OCI-LY7 (cell line): ENCODE measurements at regions not wholly inside any gene's neighbourhood (a gene's known extent, or its start where the extent isn't known, plus 50 kb on each side); places are given as distances from the start of the nearest gene placed in this dataset.

Experiments used
- BruUV-seq: library from RNA; stranded (reverse); fragments of 400-500 nt; replicated peaks from 2 replicates; lab custom pipeline; 2021; lab: Mats Ljungman, UMichigan
- CTCF ChIA-PET: fragments of 300-600 bp; sonication (Branson Sonifier 250); formaldehyde crosslinking; loops from one replicate; lab custom pipeline; 2022; ENCODE audit warnings: antibody characterized with exemption; ENCODE audit not compliant: unreplicated experiment; lab: Charles Lee
- POLR2A ChIA-PET: fragments of 300-600 bp; sonication (Branson Sonifier 250); formaldehyde crosslinking; loops from one replicate; lab custom pipeline; 2022; ENCODE audit warnings: antibody characterized with exemption; lab: Charles Lee
- DNase-seq: peaks from one replicate; pipeline ENCODE4 v3.0.0-alpha.2; 2015; ENCODE audit warnings: low spot score
- H2AFZ ChIP-seq: fragments of 200-600 bp; sonication (generic), shearing (Covaris generic); 2 replicates; pipeline ENCODE4 v1.6.1; 2014; ENCODE audit warnings: mild to moderate bottlenecking, antibody characterized with exemption, low read length, moderate library complexity
- H3K27ac ChIP-seq: fragments of 200-600 bp; sonication (generic); 2 replicates; pipeline ENCODE4 v1.5.1; 2014; ENCODE audit warnings: mixed run types, low read depth, mild to moderate bottlenecking, moderate library complexity, low read length, inconsistent platforms; ENCODE audit not compliant: poor library complexity, severe bottlenecking
- H3K36me3 ChIP-seq: fragments of 200-600 bp; sonication (generic); 2 replicates; pipeline ENCODE4 v1.6.1; 2014; ENCODE audit warnings: mild to moderate bottlenecking, antibody characterized with exemption, low read length, moderate library complexity, mixed read lengths; ENCODE audit not compliant: insufficient read depth
- H3K4me1 ChIP-seq: fragments of 200-600 bp; sonication (generic); 2 replicates; pipeline ENCODE4 v1.5.1; 2014; ENCODE audit warnings: mild to moderate bottlenecking, low read length; ENCODE audit not compliant: insufficient read depth, poor library complexity, severe bottlenecking
- H3K4me2 ChIP-seq: fragments of 200-600 bp; sonication (generic); 2 replicates; pipeline ENCODE4 v1.6.1; 2014; ENCODE audit warnings: mild to moderate bottlenecking, low read length
- H3K4me3 ChIP-seq: fragments of 200-600 bp; sonication (generic); 2 replicates; pipeline ENCODE4 v1.5.1; 2014; ENCODE audit warnings: mild to moderate bottlenecking, low read depth, low read length; ENCODE audit not compliant: poor library complexity, severe bottlenecking
- H3K79me2 ChIP-seq: fragments of 200-600 bp; sonication (generic); 2 replicates; pipeline ENCODE4 v1.6.1; 2016; ENCODE audit warnings: low read depth, mild to moderate bottlenecking, low read length, moderate library complexity, mixed read lengths; ENCODE audit not compliant: insufficient read depth
- H3K9me2 ChIP-seq: fragments of 200-600 bp; sonication (generic); 2 replicates; pipeline ENCODE4 v1.6.1; 2016; ENCODE audit warnings: mild to moderate bottlenecking, low read length, mixed read lengths; ENCODE audit not compliant: insufficient read depth
- H3K9me3 ChIP-seq: fragments of 200-600 bp; sonication (generic); 2 replicates; pipeline ENCODE4 v1.6.1; 2014; ENCODE audit warnings: mild to moderate bottlenecking, mixed run types, low read length, mixed read lengths
- H4K20me1 ChIP-seq: fragments of 200-600 bp; sonication (generic); 2 replicates; pipeline ENCODE4 v1.6.1; 2014; ENCODE audit warnings: mild to moderate bottlenecking, antibody characterized with exemption, low read length, moderate library complexity, mixed read lengths; ENCODE audit not compliant: insufficient read depth
- EZH2phosphoT487 ChIP-seq: fragments of 200-600 bp; sonication (generic); IDR thresholded peaks from 2 replicates; pipeline ENCODE4 v1.6.1; 2018; ENCODE audit warnings: low read depth, borderline replicate concordance, mild to moderate bottlenecking, mixed run types, antibody characterized with exemption, low read length, moderate library complexity, mixed read lengths
- intact Hi-C: fragments of 100-400 bp; cut with micrococcal nuclease; formaldehyde crosslinking; loops from one replicate; pipeline ENCODE4 v1.10.0; 2022; ENCODE audit not compliant: unreplicated experiment
- TF ChIP-seq, protein P1 (sequence below): fragments of 200-600 bp; sonication (generic); conservative IDR thresholded peaks from 2 replicates; pipeline ENCODE4 v1.5.1; 2014; ENCODE audit warnings: mild to moderate bottlenecking, antibody characterized with exemption, low read length, moderate library complexity, mixed read lengths

DNA sequence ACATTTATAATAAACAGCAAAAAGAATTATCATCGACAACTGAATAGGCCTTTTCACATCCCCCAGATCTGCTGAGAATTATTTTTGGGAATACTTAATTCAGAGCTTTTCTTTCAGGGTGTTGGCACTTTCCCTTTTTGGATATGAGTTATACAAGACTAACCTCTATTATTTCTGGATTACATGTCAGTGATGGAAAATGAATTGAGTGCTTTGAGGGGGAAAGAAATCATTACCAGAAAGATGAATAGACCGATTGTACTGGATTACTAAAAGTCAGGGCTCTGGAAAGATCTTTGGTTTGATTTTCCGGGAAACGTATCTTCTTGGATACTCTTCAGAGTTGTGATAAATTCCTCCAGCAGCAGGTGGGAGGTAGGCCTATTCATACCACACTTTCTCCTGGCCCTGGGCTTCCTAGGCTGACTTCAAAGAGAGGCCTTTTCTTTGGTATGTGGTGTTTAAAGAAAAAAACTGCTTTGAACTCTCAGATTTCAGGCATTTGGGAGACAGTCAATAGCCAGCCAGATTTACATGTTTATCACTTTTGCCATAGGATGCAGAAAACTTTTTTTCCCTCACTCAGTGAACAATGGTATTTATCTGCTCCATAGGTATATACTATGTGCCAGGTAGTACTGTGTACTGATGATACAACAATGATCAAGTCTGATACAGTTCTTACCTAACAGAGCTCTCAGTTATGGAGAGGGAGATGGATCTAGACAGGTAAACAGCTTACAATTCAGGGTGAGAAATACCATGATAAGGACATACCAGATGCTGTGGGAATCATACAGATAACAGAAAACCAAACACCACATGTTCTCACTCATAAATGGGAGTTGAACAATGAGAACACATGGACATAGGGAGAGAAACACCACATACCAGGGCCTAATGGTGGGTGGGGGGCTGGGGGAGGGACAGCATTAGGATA lies 63.3 kb upstream of the ACTR3 start:
- H3K9me2 ChIP-seq, result no peaks in the 10 kb centered on the region
- H3K36me3 ChIP-seq, result no peaks in the 10 kb centered on the region
- no peaks in the 10 kb centered on the region for H3K4me1 ChIP-seq
- no peak overlapping the region for H3K4me2 ChIP-seq
- intact Hi-C loops, result no loop called here
- BruUV-seq, result no TSS peak
- no peak overlapping the region for H2AFZ ChIP-seq
- no peaks in the 10 kb centered on the region for H3K79me2 ChIP-seq
- H3K9me3 ChIP-seq, result no peaks in the 10 kb centered on the region
- H4K20me1 ChIP-seq, result no peaks in the 10 kb centered on the region
- ChIA-PET POLR2A (no interaction called here), CTCF (no interaction called here)
- H3K4me3 ChIP-seq, result no peak overlapping the region
- TF ChIP-seq, protein P1, sequence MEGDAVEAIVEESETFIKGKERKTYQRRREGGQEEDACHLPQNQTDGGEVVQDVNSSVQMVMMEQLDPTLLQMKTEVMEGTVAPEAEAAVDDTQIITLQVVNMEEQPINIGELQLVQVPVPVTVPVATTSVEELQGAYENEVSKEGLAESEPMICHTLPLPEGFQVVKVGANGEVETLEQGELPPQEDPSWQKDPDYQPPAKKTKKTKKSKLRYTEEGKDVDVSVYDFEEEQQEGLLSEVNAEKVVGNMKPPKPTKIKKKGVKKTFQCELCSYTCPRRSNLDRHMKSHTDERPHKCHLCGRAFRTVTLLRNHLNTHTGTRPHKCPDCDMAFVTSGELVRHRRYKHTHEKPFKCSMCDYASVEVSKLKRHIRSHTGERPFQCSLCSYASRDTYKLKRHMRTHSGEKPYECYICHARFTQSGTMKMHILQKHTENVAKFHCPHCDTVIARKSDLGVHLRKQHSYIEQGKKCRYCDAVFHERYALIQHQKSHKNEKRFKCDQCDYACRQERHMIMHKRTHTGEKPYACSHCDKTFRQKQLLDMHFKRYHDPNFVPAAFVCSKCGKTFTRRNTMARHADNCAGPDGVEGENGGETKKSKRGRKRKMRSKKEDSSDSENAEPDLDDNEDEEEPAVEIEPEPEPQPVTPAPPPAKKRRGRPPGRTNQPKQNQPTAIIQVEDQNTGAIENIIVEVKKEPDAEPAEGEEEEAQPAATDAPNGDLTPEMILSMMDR, result no peak
- no peak for TF ChIP-seq EZH2phosphoT487
- DNase-seq, result no peak
- H3K27ac ChIP-seq, result no peak overlapping the region

GRCh38 chr2:113823716-113824595 lies 65.9 kb upstream of the ACTR3 start:
- no peaks in the 10 kb centered on the region for H3K9me2 ChIP-seq
- POLR2A ChIA-PET, result interaction anchor here (0.7 to 1.0 kb wide), 2 partner anchors 30 to 31 kb away, joined by 4 read pairs; no protein-coding TSS in a partner anchor

More at GRCh38 chr2:113823716-113824595, 65.9 kb upstream of the ACTR3 start:
- Histone ChIP-seq H4K20me1 (no peaks in the 10 kb centered on the region), H3K9me3 (no peaks in the 10 kb centered on the region), H3K79me2 (no peaks in the 10 kb centered on the region), H3K4me3 (no peak overlapping the region), H3K4me1 (no peaks in the 10 kb centered on the region), H3K4me2 (no peak overlapping the region), H3K36me3 (no peaks in the 10 kb centered on the region), H3K27ac (no peak overlapping the region), H2AFZ (no peak overlapping the region)
- intact Hi-C loops, result no loop called here
- CTCF ChIA-PET, result no interaction called here
- no peak for DNase-seq
- no TSS peak for BruUV-seq
- no peak for TF ChIP-seq EZH2phosphoT487
- TF ChIP-seq, protein P1, result no peak
